ENCODE measurements at regions not wholly inside any gene's neighbourhood (a gene's known extent, or its start where the extent isn't known, plus 50 kb on each side); places are given as distances from the start of the nearest gene placed in this dataset.

DNA sequence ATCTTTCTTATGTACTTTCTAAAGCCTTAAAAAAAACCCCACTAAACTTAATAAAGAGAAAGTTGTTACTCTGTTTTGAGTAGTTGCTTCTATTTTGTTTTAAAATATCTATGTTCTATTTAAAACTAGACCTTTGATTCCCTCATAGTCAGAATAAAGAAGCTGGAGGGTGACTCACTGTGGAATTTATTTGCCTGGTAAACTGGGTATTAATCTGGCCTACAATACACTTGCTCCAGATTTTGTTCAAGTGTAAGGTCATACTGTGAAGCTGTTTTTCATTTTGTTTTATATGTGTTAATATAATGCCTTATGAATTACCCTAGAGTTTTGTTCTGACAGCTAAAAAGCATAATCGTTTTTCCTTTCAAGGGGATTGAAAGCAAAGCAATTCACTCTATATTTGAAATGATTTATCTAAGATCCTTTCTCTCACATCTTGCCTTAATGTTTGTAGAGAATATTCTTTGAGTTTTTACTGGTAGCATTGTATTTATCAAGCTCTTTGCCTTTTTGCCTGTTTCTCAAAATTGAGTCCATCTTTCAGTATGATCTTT is 277.4 kb upstream of the PITX2 start:
- no peak for DNase-seq

DNA sequence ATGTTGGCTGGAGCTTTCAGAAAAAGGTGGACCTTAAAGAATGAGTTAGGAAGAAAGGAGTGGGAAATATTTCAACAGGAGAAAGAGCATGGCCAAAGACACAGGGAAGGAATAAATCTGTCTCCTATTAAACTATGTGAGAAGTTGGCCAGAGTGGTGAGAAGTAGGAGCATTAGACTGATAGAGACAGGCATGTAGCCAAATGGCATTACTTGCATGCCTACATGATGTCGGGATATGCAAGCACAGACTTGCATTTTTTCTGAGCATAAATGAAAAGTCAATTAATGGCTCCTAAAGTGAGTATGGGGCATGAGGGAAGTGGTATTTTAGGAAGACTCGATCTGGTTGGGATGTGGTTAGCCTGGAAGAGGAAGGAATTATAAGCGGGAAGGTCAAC is 279.6 kb upstream of the PITX2 start:
- DNase-seq: no peak

GRCh38 chr4:110904435-110905065 is 281.7 kb upstream of the PITX2 start:
- no peak for DNase-seq

DNA sequence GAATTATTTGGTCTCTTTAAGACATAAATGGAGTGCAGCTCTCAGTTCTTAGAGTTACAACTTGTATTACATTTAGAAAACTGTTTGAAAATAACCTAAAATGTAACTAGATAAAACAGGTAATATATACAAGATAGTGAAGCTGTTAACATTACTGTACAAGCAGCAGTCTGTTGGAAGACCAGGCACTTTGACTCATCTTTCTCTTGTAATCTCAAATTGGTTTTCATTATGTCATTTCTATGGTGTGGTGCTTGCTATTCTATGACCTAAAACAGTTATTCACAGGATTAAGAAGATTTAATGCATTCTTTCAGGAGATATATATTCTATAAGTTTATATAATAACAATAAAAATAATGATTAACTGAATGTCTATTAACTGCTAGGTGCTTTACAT is 282.5 kb upstream of the PITX2 start:
- no peak for DNase-seq

DNA sequence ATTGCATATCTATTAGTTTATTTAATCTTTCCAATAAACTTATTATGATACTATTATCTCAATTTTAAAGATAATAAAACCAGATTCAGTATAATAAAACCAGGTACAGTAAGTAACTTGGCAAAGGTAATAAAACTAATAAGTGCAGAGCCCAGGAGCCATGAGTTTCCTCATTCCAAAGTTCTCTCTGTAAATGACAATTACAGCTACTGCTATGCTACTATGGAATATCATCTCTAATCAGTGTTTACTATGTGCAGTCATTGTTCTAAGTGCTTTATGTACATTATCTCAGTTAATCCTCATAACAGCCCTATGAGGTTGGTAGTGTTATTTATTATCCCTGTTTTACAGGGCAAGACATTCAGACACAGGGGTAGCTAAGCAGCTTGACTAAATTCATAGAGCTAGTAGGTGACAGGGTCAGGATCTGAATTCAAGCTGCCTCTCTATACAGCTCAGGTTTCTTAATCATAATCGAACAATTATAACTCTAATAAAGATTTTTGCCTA is 285.0 kb upstream of the PITX2 start:
- DNase-seq: no peak

- DNase-seq: no peak
Measured at GRCh38 chr4:110914791-110915190, 291.9 kb upstream of the PITX2 start.

DNA sequence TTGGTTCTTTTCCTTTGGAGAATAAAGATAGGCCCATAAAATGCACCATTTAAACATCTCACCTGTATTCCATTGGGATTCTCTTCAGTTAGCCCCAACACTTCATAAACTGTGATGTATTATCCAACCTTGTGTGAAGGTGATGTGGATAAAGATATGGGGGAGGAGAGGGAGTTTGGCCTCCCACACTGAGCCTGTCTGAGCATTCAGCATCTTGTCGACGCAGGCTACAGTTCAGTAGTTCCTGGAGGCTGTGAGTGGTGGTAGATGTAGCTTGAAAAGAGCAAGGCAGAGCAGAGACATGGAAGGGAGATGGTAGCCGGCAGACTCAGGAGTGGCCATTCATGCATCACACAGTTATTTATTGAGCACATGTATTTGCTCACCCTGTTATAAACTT is 292.4 kb upstream of the PITX2 start:
- DNase-seq: no peak

GRCh38 chr4:110916505-110916904 is 293.6 kb upstream of the PITX2 start:
- DNase-seq: no peak

GRCh38 chr4:110917835-110918234 is 295.0 kb upstream of the PITX2 start:
- no peak for DNase-seq

DNA sequence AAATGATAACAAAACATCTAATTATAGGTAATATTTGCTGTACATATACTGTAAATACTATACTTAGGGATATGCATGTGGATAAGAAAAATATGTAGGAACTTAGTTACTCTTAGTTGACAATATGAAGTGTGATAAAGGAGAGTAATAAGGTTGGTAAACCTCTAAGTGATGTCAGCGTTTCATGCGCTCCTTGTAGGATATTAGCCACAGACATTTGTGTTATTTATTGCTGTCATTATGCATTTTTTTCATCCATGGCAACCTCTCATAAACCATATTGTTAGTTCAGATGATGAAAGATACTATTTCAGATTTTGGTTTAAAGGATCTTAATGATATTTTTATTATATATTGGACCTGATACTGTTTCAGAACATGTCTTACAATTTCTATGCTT is 298.1 kb upstream of the PITX2 start:
- DNase-seq: no peak

DNA sequence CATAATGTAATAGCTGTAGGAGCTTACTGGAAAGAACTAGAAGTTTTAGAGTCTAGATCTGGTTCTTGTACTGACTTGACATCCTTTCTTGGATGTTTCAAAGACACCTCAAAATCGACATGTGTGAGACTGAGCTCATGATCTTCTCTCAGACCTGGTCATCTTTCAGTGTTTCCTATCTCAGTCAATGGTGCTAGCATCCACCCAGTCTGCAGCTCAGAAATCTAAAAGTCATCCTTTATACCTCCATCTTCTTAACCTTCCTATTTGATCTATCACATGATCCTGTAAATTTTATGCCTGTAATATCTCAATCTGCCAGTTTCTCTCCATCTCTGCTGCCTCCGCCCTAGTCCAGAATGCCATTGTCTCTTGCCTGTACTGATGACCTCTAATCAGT is 301.9 kb upstream of the PITX2 start:
- DNase-seq: no peak

DNA sequence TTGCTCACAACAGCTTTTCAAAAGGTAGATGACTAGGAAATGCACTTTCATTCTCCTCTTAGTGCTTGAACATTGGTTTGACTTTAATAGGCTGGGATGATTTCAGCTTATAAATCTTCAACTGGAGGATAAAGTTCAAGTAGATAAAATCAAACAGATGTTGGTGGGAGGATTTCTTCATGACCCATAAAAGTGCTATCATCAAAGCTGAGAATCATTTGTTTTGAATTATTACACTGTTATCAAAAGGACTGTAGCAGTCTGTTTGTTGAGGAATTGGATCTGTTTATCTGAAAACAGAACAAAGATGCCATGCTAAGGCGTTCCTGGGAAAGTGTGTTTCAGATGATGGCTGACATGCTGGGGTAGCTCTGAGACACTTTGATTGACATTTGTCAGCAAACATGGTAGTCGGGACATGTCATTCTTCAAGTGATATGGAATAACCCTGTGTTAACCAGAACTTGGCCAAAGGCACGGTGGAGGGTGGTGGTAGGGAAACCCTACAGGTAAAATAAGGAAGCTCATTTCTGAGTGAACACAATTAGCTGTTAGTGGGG is 304.0 kb upstream of the PITX2 start:
- no peak for DNase-seq

- DNase-seq: no peak
Measured at GRCh38 chr4:110933341-110933740, 310.5 kb upstream of the PITX2 start.

DNA sequence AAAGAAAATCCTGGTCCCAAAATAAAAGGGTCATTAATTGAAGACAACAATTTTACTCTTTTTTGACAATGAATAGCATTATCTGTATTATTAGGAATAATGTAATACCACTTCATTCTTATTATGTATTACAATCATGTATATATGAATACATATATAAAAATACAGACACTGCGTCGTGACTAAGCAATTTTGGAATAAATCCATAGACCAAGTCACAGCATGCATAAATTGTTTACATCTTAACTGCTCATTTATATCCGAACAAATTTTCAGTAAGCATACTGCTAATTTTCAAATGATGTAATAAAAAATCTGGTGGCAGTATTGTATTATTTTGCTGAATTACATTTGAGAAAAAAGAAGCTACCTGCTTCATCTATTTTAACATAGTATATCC is 321.6 kb upstream of the PITX2 start:
- no peak for DNase-seq

- no peak for DNase-seq
Measured at GRCh38 chr4:110945600-110945999, 322.7 kb upstream of the PITX2 start.

GRCh38 chr4:110949542-110949941 is 326.7 kb upstream of the PITX2 start:
- no peak for DNase-seq

DNA sequence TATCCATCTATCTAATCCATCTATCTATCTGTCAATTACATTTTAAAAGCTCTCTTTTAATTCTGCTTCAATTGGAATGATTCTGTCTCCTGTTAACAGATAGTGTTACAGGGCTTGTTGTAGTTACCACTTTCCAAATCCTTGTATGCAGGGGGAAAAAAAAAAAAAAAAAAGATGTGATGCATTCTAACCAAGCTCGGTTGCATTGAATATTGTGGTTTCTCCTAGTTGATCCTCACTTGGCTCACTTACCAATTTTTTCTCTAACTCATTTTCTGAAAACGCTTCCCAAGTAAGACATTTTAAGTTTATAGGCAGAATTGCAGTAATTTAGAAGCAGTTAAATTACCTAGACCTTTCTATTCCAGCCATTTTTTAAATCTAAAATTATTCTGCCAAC is 327.9 kb upstream of the PITX2 start:
- no peak for DNase-seq

GRCh38 chr4:110953191-110953590 is 330.3 kb upstream of the PITX2 start:
- DNase-seq: no peak

DNA sequence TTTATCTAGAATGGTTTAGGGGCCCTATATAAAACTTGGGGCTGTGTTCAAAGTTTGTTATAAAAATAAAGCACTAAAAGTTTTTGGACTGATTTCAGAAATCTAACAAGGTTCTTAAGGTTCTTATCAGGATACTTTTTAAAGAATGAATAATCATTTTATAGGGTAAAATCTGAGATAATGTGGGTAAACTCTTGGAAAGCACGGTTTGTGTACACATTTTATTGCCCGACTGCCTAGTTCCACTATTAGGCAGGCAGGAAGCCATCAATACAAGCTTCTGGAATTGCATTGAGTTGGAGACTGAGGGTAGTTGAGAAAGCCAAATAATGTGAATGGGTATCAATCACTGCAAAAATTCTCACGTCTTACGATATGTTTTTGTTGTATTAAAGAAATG is 331.0 kb upstream of the PITX2 start:
- DNase-seq: no peak

GRCh38 chr4:110955748-110956147 is 332.9 kb upstream of the PITX2 start:
- DNase-seq: no peak

DNA sequence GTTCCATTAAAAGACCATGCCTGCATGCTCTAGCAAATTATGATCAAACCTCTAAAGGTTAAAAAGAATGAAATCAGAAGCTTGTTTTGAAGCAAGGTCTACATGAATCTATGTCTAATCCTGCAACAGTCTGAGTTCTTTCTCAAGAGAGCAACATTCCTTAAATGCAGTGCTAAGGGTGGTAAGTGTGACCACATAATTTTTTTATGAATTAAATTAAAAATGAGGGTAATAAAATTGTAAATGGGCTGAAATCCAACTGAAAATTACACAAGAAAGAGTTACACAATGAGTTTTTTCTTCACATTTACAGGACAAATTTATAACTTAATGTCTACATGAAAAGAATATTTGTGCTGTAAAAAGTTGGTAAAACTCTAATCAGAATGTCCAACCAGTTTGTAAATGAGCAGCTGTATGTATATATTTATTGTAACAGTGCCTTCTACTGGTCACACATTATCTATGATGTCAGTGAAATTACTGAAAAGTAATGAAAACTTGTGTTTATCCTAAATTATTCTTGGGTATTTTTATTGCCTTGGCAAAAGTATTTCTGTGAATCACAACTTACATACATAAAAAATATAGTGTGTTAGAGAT is 336.3 kb upstream of the PITX2 start:
- no peak for DNase-seq

DNA sequence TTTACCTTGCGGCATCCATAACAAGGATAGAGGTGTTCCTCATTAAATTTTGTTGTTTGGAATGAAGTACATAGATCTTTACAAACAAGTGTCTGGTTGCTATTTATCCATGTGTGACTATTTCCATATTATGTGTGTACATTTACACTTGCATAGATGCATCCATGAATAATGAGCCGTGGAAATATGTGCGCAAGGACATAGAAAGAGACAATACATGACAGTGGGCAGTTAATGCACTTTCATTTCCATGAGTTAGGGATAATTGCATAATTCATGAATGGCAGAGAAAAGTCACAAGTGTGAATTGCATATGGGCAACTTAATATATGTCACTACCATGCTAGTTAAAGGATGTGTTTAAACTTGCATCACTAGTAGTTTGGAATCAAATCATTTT is 338.2 kb upstream of the PITX2 start:
- no peak for DNase-seq

DNA sequence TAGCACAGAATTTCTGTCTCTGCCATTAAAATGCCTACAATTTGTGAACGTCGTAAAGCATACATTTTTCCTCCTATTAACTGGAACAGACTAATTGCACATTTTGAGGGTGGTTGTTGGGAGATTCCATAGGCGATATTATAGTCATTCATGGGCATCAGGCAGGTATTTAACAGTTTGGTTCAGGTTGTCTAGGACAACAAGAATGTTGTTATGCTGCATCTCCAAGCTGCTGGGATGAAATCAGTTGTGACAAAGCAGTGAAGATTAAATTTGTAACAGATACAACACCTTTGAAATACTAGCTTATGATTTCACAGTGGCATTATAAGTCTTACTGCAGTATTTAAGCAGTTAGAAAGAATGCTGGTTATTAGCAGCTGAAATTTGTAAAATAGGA is 339.7 kb upstream of the PITX2 start:
- no peak for DNase-seq

DNA sequence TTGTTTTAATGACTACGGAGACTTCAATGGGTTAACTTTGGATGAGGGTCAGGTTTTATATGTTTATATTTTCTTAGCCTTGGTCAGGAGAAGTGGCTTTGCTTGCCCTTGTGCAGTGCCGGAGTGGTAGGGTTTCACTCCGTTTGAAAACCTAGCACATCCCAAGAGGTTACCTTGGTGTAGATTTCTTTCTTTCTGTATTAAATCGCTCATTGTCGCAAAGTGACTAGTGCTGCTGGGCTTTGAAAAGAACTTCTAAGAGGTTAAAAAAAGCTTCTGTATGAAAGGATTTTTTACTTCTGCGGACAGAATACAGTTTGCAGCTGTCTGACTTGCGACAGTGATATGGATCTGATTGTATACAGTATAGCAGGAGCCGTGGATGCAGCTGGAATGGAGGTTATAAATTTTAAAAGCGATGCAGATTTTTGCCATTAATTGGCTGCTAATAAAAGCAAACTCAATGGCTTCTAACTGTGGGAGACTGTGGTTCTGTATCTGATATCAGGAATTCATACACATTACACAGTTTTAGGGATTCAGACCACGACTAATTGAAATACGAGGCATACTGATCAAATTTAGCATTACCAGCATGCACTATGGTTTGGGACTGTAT is 340.9 kb upstream of the PITX2 start:
- no peak for DNase-seq
